HepG2 (cell line): ENCODE measurements at regions not wholly inside any gene's neighbourhood (a gene's known extent, or its start where the extent isn't known, plus 50 kb on each side); places are given as distances from the start of the nearest gene placed in this dataset.

Experiments used
- ATAC-seq: fragments of 200-7000 bp; cut with Tn5 transposase; 3 replicates; pipeline ENCODE4 v1.9.1; 2020; ENCODE audit warnings: mild to moderate bottlenecking, moderate library complexity
- BruUV-seq: library from RNA; stranded (reverse); fragments of 400-500 nt; replicated peaks from 2 replicates; lab custom pipeline; 2021; lab: Mats Ljungman, UMichigan
- CTCF ChIA-PET: fragments of 300-600 bp; formaldehyde crosslinking; extraction: SDS; loops from one replicate; lab custom pipeline; 2021; ENCODE audit warnings: low total read pairs, inconsistent platforms, low intra/inter-chr PET ratio; lab: Yijun Ruan, JAX
- POLR2A ChIA-PET: fragments of 350-600 bp; sonication (Branson Sonifier 250); formaldehyde crosslinking; loops from one replicate; lab custom pipeline; 2020; ENCODE audit warnings: antibody characterized with exemption, inconsistent platforms; lab: Yijun Ruan, JAX
- DNase-seq: peaks from one replicate; pipeline ENCODE4 v3.0.0-alpha.2; 2015; ENCODE audit warnings: low spot score
- FAIRE-seq: peaks from 3 replicates; lab custom pipeline; 2011; peaks lifted over from hg19 to GRCh38; lab: Jason Lieb, UNC
- H2AFZ ChIP-seq: one replicate; pipeline ENCODE4 v1.6.1; 2011; ENCODE audit warnings: low read length, inconsistent platforms
- H3K27ac ChIP-seq: fragments of 300-600 bp; 3 replicates; pipeline ENCODE4 v1.8.0; 2011; ENCODE audit warnings: mixed run types, mild to moderate bottlenecking, mixed read lengths, low read length, inconsistent platforms; ENCODE audit not compliant: insufficient read depth; ENCODE audit errors: extremely low read length
- H3K27me3 ChIP-seq, 2 experiments: fragments of 200-600 bp in 1 of 2; 2 replicates in 1 of 2; 3 replicates in 1 of 2; pipeline versions ENCODE4 v1.6.0 to v1.8.0; 2011; ENCODE audit warnings: low read length in 2 of 2, mild to moderate bottlenecking in 2 of 2, moderate library complexity in 2 of 2, inconsistent platforms in 1 of 2; ENCODE audit not compliant: insufficient read depth in 2 of 2, control insufficient read depth in 1 of 2
- H3K36me3 ChIP-seq, 2 experiments: fragments of 200-600 bp in 1 of 2; replicated peaks in 1 of 2; 2 replicates in 1 of 2; 3 replicates in 1 of 2; pipeline versions ENCODE4 v1.5.1 to v1.8.0; 2011; ENCODE audit warnings: low read length in 2 of 2, inconsistent platforms in 1 of 2; ENCODE audit not compliant: insufficient read depth in 2 of 2, control insufficient read depth in 1 of 2
- H3K4me1 ChIP-seq: 2 replicates; pipeline ENCODE4 v1.5.1; 2012; ENCODE audit warnings: low read length, inconsistent platforms; ENCODE audit not compliant: insufficient read depth
- H3K4me2 ChIP-seq: 2 replicates; pipeline ENCODE4 v1.6.0; 2011; ENCODE audit warnings: low read depth, low read length, inconsistent platforms
- H3K4me3 ChIP-seq, 3 experiments: fragments of 200-600 bp in 1 of 3; sonication (generic), shearing (Covaris generic) in 1 of 3; replicated peaks in 1 of 3; 2 replicates each; pipeline ENCODE4 v1.5.1; 2011 to 2016; ENCODE audit warnings: low read length in 3 of 3, inconsistent platforms in 2 of 3, low read depth in 2 of 3, mild to moderate bottlenecking in 2 of 3, control low read depth in 1 of 3, mixed read lengths in 1 of 3; ENCODE audit not compliant: insufficient read depth in 1 of 3
- H3K79me2 ChIP-seq: one replicate; pipeline ENCODE4 v1.6.1; 2011; ENCODE audit warnings: low read length, inconsistent platforms; ENCODE audit not compliant: insufficient read depth
- H3K9ac ChIP-seq: 2 replicates; pipeline ENCODE4 v1.6.0; 2011; ENCODE audit warnings: mild to moderate bottlenecking, low read depth, low read length, inconsistent platforms; ENCODE audit not compliant: insufficient read depth
- H3K9me3 ChIP-seq: 2 replicates; pipeline ENCODE4 v1.5.1; 2012; ENCODE audit warnings: mild to moderate bottlenecking, low read length
- H4K20me1 ChIP-seq: 2 replicates; pipeline ENCODE4 v1.6.0; 2011; ENCODE audit warnings: inconsistent platforms, mild to moderate bottlenecking, low read length, moderate library complexity; ENCODE audit not compliant: insufficient read depth
- GATA4 ChIP-seq: sonication (generic); IDR thresholded peaks from 2 replicates; pipeline ENCODE4 v1.6.1; 2016; ENCODE audit warnings: antibody characterized with exemption, low read depth, borderline replicate concordance
- GATAD1 ChIP-seq: IDR thresholded peaks from 2 replicates; pipeline ENCODE4 v1.6.1; 2016; ENCODE audit warnings: missing genetic modification reagents, missing compliant biosample characterization
- GMEB2 ChIP-seq: IDR thresholded peaks from 2 replicates; pipeline ENCODE4 v1.6.1; 2016; ENCODE audit warnings: missing biosample characterization, missing genetic modification reagents, low read depth
- KLF9 ChIP-seq: IDR thresholded peaks from 2 replicates; pipeline ENCODE4 v1.6.1; 2016; ENCODE audit warnings: low read depth
- NAIF1 ChIP-seq: sonication (generic); formaldehyde crosslinking; IDR thresholded peaks from 2 replicates; pipeline ENCODE4 v1.5.0; 2020; ENCODE audit warnings: mild to moderate bottlenecking, missing genetic modification reagents, borderline replicate concordance
- PRDM4 ChIP-seq: sonication (generic); formaldehyde crosslinking; IDR thresholded peaks from 2 replicates; pipeline ENCODE4 v1.9.0; 2021; ENCODE audit warnings: missing genetic modification reagents, borderline replicate concordance
- ZNF558 ChIP-seq: sonication (generic); formaldehyde crosslinking; IDR thresholded peaks from 2 replicates; pipeline ENCODE4 v1.9.0; 2022; ENCODE audit warnings: mild to moderate bottlenecking, missing genetic modification reagents, borderline replicate concordance
- WGBS: methylation state at CpG from one replicate; pipeline ENCODE4 v1.1.6; 2017; ENCODE audit warnings: low lambda C conversion rate; 5-methylcytosine and 5-hydroxymethylcytosine counted together
- in situ Hi-C: cut with HindIII; loops from 2 replicates; pipeline ENCODE4 v1.10.0; 2017; ENCODE audit warnings: low pct_unique_long_range_greater_than_20kb; ENCODE audit not compliant: extremely low pct_ligation_motif_present
- intact Hi-C: fragments of 100-400 bp; cut with micrococcal nuclease; formaldehyde crosslinking; loops from one replicate; pipeline ENCODE4 v1.10.0; 2022; ENCODE audit not compliant: unreplicated experiment

GRCh38 chr3:18232317-18232716 lies 192.8 kb downstream of the SATB1 start:
- 0% methylated on average over 3 of the region's 3 CpGs for WGBS
- Histone ChIP-seq H3K9ac (no peak overlapping the region), H3K27ac (no peak overlapping the region), H3K27me3 (no peaks in the 10 kb centered on the region), H3K4me1 (no peaks in the 10 kb centered on the region), H3K79me2 (no peaks in the 10 kb centered on the region), H3K4me2 (no peak overlapping the region), H3K36me3 (no peaks in the 10 kb centered on the region), H3K4me3 (no peak overlapping the region), H4K20me1 (no peaks in the 10 kb centered on the region), H2AFZ (no peak overlapping the region), H3K9me3 (no peaks in the 10 kb centered on the region)
- in situ Hi-C loops (no loop called here), intact Hi-C loops (no loop called here)
- POLR2A ChIA-PET, result no interaction called here
- DNase-seq (no peak), FAIRE-seq (no peak), ATAC-seq (no peak)
- TF ChIP-seq NAIF1 (CRISPR knock-in tag) (no peak), GMEB2 (no peak), PRDM4 (CRISPR knock-in tag) (no peak), ZNF558 (CRISPR knock-in tag) (no peak), GATA4 (no peak), GATAD1 (no peak), KLF9 (CRISPR knock-in tag) (no peak)
- no TSS peak for BruUV-seq
- CTCF ChIA-PET, result no interaction called here
